Activated CD4-positive, alpha-beta T cell treated with anti-CD3 and anti-CD28 coated beads, Interleukin-2, amount 10 ng/mL, durations not matched to agents 24 days and 14 days (primary cell): ENCODE measurements at regions not wholly inside any gene's neighbourhood (a gene's known extent, or its start where the extent isn't known, plus 50 kb on each side); places are given as distances from the start of the nearest gene placed in this dataset.

ENCODE experiments used
- DNase-seq: peaks from one replicate; pipeline ENCODE4 v3.0.0; 2022
- H3K27ac Mint-ChIP-seq: one replicate; pipeline ENCODE4 v1.8.0; 2022; ENCODE audit warnings: mild to moderate bottlenecking, mixed read lengths
- H3K27me3 Mint-ChIP-seq: one replicate; pipeline ENCODE4 v1.8.0; 2022; ENCODE audit warnings: mixed read lengths
- H3K36me3 Mint-ChIP-seq: one replicate; pipeline ENCODE4 v1.8.0; 2022; ENCODE audit warnings: low read depth, mild to moderate bottlenecking, mixed read lengths
- H3K4me1 Mint-ChIP-seq: one replicate; pipeline ENCODE4 v1.8.0; 2021; ENCODE audit warnings: mixed read lengths
- H3K4me3 Mint-ChIP-seq: one replicate; pipeline ENCODE4 v1.8.0; 2022; ENCODE audit warnings: mild to moderate bottlenecking, moderate library complexity, mixed read lengths
- H3K9me3 Mint-ChIP-seq: one replicate; pipeline ENCODE4 v1.8.0; 2021; ENCODE audit warnings: mixed read lengths
- intact Hi-C: fragments of 100-400 bp; cut with micrococcal nuclease; formaldehyde crosslinking; loops from one replicate; pipeline ENCODE4 v1.15.1; 2023

DNA sequence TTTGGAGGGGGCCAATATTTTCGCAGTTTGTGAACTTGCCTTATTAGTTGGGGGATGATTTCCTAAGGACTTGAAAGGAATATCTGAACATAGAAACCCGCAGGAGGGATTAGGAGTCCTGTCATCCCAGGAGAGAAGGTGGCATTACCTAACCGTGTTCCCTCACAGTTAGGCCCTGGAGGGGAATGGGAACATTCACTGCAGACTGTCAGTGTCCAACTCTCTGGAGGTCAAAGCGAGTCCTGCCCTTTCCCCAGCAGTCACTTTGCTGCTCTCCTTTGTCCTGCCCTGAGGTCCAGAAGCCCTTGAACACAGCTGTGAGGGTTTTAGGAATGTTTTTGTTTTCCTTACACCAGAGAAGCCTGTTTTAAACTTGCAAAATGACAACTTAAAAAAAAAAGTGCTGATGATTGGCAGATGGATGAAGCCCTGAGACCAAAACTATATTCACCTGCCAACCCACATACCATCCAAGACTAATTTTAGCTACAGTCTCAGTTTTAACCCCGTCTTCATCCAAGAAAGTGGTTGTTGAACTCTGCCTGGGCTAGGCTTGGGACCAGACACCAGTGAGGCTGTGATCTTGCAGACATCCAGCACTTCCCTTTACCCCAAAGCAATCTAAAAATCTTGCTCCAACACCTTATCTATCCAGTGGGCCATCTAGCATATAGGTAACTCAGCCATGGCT lies 90.5 kb upstream of the MEX3C start:
- Mint-ChIP-seq H3K27ac (no peak overlapping the region), H3K36me3 (no peaks in the 10 kb centered on the region), H3K9me3 (peaks cover 3% of the 10 kb centered on the region), H3K27me3 (no peaks in the 10 kb centered on the region), H3K4me1 (no peaks in the 10 kb centered on the region), H3K4me3 (no peak overlapping the region)
- DNase-seq, result no peak
- intact Hi-C loops, result no loop called here

- H3K9me3 Mint-ChIP-seq, result peaks cover 3% of the 10 kb centered on the region
- DNase-seq, result no peak
- intact Hi-C loops, result no loop called here
- H3K27me3 Mint-ChIP-seq, result no peaks in the 10 kb centered on the region
- no peaks in the 10 kb centered on the region for H3K4me1 Mint-ChIP-seq
- H3K4me3 Mint-ChIP-seq, result no peak overlapping the region
- no peak overlapping the region for H3K27ac Mint-ChIP-seq
- no peaks in the 10 kb centered on the region for H3K36me3 Mint-ChIP-seq
Measured at GRCh38 chr18:51288582-51288981, 91.1 kb upstream of the MEX3C start.

- H3K27me3 Mint-ChIP-seq, result no peaks in the 10 kb centered on the region
- H3K4me1 Mint-ChIP-seq, result no peaks in the 10 kb centered on the region
- H3K4me3 Mint-ChIP-seq, result no peak overlapping the region
- no peak for DNase-seq
- no peaks in the 10 kb centered on the region for H3K36me3 Mint-ChIP-seq
- intact Hi-C loops, result no loop called here
- H3K9me3 Mint-ChIP-seq, result peaks cover 3% of the 10 kb centered on the region
- H3K27ac Mint-ChIP-seq, result no peak overlapping the region
Measured at GRCh38 chr18:51290860-51291259, 93.4 kb upstream of the MEX3C start.

DNA sequence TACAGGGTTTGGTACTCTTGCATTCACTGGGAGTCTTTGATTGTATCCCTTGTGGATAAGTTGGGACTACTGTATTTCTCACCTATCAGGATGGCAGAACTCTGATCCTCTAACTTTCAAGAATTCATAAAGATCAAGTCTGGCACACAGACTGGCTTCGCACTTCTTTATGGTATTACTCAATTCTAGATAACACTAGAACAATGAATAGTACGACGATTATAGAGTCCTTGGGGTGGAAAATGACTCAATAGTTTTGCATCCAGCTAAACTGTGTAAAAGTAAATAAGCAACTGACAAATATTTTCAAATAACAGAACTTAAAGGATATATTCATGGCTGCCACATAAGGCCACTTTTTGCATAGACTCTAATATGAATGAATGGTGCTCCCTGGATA lies 103.4 kb upstream of the MEX3C start:
- Mint-ChIP-seq H3K27me3 (peaks cover 4% of the 10 kb centered on the region), H3K27ac (no peak overlapping the region), H3K4me1 (no peaks in the 10 kb centered on the region), H3K9me3 (no peaks in the 10 kb centered on the region), H3K4me3 (no peak overlapping the region), H3K36me3 (no peaks in the 10 kb centered on the region)
- DNase-seq, result no peak
- intact Hi-C loops, result no loop called here

DNA sequence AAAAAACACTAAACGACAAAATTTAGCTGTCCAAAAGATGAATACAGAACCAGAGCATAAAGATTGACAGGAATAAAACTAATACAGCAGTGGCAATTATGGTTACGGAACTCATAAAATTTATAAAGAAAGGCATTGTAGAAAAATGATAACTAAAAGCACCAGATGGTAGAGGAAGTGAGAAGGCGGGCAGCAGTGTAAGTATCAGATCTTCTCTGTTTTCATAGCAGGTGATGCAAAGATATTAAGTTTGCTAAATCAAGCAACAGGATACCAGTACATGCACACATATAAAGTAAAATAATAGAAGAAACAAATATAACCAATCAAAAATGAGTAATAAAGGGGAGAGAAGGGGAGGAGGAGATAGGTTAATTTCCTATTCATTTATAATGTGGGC lies 103.9 kb upstream of the MEX3C start:
- Mint-ChIP-seq H3K27ac (no peak overlapping the region), H3K4me1 (no peaks in the 10 kb centered on the region), H3K27me3 (peaks cover 4% of the 10 kb centered on the region), H3K4me3 (no peak overlapping the region), H3K9me3 (peaks cover 4% of the 10 kb centered on the region), H3K36me3 (no peaks in the 10 kb centered on the region)
- DNase-seq, result no peak
- intact Hi-C loops, result no loop called here

DNA sequence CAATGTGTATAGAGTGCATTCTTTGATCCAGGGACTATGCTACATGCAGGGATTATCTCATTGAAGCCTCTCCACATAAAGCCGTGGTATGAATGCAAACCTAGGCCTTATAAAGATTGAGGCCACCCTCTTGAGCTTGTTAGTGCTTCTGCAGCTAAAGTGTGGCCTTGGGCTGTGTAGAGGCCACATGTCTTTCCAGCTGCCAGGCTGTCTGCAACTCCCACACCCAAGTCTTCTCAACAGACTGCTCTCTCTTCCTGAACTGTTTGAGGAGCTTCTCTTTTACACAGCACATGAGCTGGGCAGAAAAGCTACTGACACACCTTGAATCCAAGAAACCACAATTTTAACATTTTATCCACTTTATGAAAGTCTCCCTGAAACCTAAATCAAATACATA lies 119.2 kb upstream of the MEX3C start:
- H3K9me3 Mint-ChIP-seq, result peaks cover 4% of the 10 kb centered on the region
- peaks cover 2% of the 10 kb centered on the region for H3K27me3 Mint-ChIP-seq
- H3K4me3 Mint-ChIP-seq, result no peak overlapping the region
- no peaks in the 10 kb centered on the region for H3K36me3 Mint-ChIP-seq
- H3K27ac Mint-ChIP-seq, result no peak overlapping the region
- H3K4me1 Mint-ChIP-seq, result no peaks in the 10 kb centered on the region
- intact Hi-C loops, result no loop called here
- no peak for DNase-seq

DNA sequence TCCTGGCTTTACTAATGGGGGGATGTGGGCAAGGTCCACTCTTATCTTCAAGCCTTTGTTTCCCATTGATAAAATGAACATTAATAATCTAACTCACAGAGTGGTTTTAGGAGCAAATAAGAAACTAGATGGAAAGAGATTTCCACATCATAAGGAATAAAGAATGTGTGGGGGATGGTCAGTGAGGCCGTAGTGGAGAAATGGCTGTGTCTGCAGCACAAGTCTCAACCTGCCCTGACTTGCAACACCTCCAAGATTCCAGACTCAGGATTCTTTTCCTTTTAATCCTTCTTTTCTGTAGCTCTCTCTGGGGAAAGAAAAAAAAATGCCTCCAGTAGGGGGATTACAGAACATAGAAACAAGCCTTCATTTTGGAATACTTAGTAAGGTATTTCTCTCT lies 124.2 kb upstream of the MEX3C start:
- intact Hi-C loops, result no loop called here

DNA sequence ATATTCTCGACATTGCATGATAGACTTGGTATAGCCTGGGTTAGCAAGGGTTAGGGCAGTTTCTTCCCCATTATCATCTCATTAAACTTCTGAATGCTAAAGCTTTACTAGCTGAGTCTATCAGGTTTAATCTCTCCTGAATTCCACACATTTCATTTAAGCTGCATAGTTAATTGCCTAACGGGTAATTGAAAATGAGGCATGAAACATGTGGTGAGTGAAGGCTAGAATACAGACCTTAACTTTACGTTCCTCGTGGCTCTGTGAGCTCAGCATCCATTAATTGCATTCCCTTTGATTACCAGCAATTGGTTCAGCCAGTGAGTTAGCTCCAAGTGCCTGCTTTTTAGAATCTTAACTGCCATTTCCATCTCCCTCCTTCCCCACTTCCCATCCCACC lies 126.5 kb upstream of the MEX3C start:
- Mint-ChIP-seq H3K4me3 (no peak overlapping the region), H3K27me3 (peaks cover 1% of the 10 kb centered on the region), H3K4me1 (no peaks in the 10 kb centered on the region), H3K9me3 (no peaks in the 10 kb centered on the region), H3K27ac (no peak overlapping the region), H3K36me3 (no peaks in the 10 kb centered on the region)
- intact Hi-C loops, result no loop called here
- no peak for DNase-seq

More for the DNA sequence above, 124.2 kb upstream of the MEX3C start:
- Mint-ChIP-seq H3K9me3 (no peaks in the 10 kb centered on the region), H3K36me3 (no peaks in the 10 kb centered on the region), H3K4me1 (no peaks in the 10 kb centered on the region), H3K27me3 (no peaks in the 10 kb centered on the region), H3K27ac (no peak overlapping the region), H3K4me3 (no peak overlapping the region)
- DNase-seq, result no peak

DNA sequence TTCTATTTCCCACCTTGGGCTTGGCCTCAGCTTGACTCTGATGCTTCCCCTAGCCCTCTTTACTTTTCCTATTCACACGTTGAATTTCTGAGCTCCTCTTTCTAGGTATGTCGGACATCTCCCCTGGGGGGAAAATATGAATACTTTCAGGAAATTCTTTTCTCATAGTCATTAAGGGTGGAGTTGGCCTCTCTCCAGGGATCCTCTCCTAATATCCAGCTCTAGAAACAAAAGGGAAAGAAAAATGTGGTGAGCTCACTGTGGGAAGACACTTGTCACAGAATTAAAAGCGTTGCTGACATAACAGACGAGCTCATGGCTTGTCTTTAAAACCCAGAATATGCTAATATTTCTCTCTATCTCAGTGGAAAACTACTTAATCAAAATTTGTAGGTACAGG lies 132.7 kb upstream of the MEX3C start:
- DNase-seq, result no peak
- intact Hi-C loops, result no loop called here
- Mint-ChIP-seq H3K4me3 (no peak overlapping the region), H3K36me3 (no peaks in the 10 kb centered on the region), H3K27me3 (peaks cover 10% of the 10 kb centered on the region), H3K9me3 (no peaks in the 10 kb centered on the region), H3K27ac (no peak overlapping the region), H3K4me1 (no peaks in the 10 kb centered on the region)

DNA sequence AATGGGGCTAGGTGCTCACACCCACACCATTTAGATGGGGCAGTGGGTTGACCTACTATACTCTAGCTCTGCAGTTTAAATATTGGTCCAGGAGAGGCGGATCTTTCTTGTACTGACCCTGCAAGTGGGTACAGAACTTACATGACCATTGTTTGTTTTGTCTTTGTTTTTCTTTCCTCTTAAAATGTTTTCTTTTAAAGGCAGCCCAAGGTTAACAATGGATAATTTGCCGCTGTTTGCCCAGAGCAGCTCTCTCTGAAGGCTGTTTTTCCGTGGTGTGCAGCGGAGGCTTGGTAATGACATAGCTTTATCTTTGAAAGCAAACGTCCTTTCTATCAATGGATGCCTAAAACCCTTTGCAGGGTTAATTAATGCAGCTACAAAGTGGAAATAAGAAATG lies 133.3 kb upstream of the MEX3C start:
- intact Hi-C loops, result no loop called here
- Mint-ChIP-seq H3K9me3 (no peaks in the 10 kb centered on the region), H3K4me1 (no peaks in the 10 kb centered on the region), H3K27me3 (peaks cover 10% of the 10 kb centered on the region), H3K4me3 (no peak overlapping the region), H3K27ac (no peak overlapping the region), H3K36me3 (no peaks in the 10 kb centered on the region)
- no peak for DNase-seq

- Mint-ChIP-seq H3K27me3 (peaks cover 9% of the 10 kb centered on the region), H3K27ac (no peak overlapping the region), H3K9me3 (no peaks in the 10 kb centered on the region), H3K4me3 (no peak overlapping the region), H3K4me1 (no peaks in the 10 kb centered on the region), H3K36me3 (no peaks in the 10 kb centered on the region)
- intact Hi-C loops, result no loop called here
- DNase-seq, result no peak
Measured at GRCh38 chr18:51337406-51337805, 139.9 kb upstream of the MEX3C start.

- Mint-ChIP-seq H3K9me3 (no peaks in the 10 kb centered on the region), H3K27ac (no peak overlapping the region), H3K4me1 (no peaks in the 10 kb centered on the region), H3K4me3 (no peak overlapping the region), H3K36me3 (no peaks in the 10 kb centered on the region), H3K27me3 (peaks cover 9% of the 10 kb centered on the region)
- DNase-seq, result no peak
- intact Hi-C loops, result no loop called here
Measured at GRCh38 chr18:51339856-51340255, 142.4 kb upstream of the MEX3C start.

DNA sequence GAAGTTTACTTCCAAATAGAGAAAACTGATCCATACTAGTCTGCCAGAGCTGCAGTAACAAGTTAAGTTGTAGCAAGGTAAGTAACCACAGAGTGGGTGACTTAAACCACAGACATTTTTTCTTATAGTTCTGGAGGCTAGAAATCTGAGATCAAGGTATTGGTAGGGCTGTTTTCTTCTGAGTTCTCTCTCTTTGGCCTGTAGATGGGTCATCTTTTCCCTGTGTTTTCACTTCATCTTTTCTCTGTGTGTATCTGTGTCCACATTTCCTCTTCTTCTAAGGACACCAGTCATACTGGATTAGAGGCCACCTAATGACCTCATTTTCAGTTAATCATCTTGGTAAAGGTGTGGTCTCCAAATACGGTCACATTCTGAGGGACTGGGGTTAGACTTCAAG lies 142.9 kb upstream of the MEX3C start:
- Mint-ChIP-seq H3K4me1 (no peaks in the 10 kb centered on the region), H3K9me3 (no peaks in the 10 kb centered on the region), H3K27ac (no peak overlapping the region), H3K36me3 (no peaks in the 10 kb centered on the region), H3K4me3 (no peak overlapping the region), H3K27me3 (peaks cover 7% of the 10 kb centered on the region)
- no peak for DNase-seq
- intact Hi-C loops, result no loop called here

DNA sequence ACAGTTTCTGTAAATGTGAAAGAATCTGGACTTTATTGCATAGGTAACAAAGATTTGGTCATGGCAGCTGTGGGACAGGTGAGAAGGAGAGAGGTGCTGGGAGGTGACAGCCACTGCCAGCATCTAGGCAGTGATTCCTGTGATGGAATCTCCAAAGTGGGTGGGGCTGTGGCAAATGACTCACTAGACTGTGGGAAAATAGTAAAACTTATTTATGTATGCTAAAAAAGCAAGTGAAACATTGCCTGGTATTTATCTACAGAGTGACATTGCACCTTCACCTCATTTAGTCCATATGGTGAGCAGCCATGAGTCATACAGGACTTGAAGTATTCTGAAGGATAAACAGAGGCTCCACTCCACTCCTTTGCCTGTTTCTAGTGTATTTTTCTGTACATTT lies 145.3 kb upstream of the MEX3C start:
- Mint-ChIP-seq H3K36me3 (no peaks in the 10 kb centered on the region), H3K27me3 (peaks cover 3% of the 10 kb centered on the region), H3K27ac (no peak overlapping the region), H3K9me3 (no peaks in the 10 kb centered on the region), H3K4me3 (no peak overlapping the region), H3K4me1 (no peaks in the 10 kb centered on the region)
- intact Hi-C loops, result no loop called here
- no peak for DNase-seq

DNA sequence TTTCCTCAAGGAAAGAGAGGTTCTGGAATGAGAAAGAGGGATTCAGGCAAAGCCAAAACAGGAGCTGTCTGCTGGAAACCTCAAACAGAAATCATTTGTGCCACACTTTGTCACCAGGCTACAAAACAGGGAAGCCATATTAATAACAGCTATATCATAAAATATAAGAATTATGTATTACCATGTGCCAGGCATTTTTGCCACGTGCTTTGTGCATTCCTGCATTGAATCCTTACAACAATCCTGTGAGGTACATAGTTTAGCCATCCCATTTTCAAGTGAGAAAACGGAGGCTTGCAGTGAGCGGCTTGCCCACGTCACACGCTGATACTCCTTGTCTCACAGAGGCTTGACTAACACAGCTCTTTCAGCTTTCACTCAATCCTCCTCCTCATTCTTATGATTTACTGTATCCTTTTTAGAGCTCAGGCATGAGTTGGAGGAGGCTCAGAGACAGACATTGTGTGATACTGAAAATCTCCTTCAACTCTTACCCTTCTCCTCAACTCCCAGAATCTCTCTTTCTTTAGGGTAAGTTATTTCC lies 148.4 kb upstream of the MEX3C start:
- no peaks in the 10 kb centered on the region for H3K9me3 Mint-ChIP-seq
- no peaks in the 10 kb centered on the region for H3K4me1 Mint-ChIP-seq
- H3K36me3 Mint-ChIP-seq, result no peaks in the 10 kb centered on the region
- intact Hi-C loops, result no loop called here
- no peak overlapping the region for H3K27ac Mint-ChIP-seq
- no peak for DNase-seq
- H3K27me3 Mint-ChIP-seq, result peaks cover 5% of the 10 kb centered on the region
- H3K4me3 Mint-ChIP-seq, result no peak overlapping the region
